HG02642 (cell line): ENCODE measurements at regions not wholly inside any gene's neighbourhood (a gene's known extent, or its start where the extent isn't known, plus 50 kb on each side); places are given as distances from the start of the nearest gene placed in this dataset.
A peak's percentile ranks its signal among the peaks of the same experiment; 100 is the strongest.
"Not testable (repeated sequence)": the region's sequence is repeated elsewhere in the genome, so short reads cannot be mapped to it uniquely, and the experiment has no call there.

Experiments
- ATAC-seq: cut with Tn5 transposase; IDR thresholded peaks from one replicate; pipeline ENCODE4 v1.9.1; 2021; ENCODE audit warnings: mild to moderate bottlenecking; ENCODE audit not compliant: unreplicated experiment, poor library complexity

DNA sequence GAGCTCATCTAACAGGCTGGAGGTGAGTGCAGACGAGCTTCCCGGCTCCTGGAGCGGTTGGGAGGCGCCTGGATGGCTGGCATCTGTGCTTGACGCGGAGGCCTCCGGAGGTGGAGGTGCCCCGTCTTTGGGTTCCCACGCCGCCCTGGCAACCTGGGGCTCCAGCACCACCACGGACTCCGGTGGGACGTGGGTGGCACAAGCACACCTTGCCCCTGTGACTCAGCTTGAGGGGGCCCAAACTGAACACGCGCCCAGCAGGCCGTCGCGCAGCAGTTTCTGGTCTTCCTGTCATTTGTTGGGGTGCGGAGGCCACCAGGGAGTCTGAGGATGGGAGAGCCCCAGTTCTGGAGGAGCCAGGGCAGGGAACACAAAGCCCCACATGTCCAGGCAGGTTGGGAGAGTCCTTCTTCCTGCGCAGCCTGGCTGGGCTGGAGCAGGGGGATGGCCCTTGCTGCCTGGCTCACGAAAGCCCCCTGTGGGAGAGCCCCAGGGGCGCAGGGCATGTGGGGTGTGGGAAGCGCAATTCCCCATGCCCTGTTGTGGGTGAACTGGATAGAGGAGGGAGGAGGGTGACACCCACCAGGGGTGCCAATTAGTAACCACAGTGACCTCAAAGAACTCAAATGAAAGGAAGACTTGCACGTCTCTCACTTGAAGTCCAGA, 1378.6 kb upstream of the DEFB115 start:
- ATAC-seq, result peak; percentile 54

DNA sequence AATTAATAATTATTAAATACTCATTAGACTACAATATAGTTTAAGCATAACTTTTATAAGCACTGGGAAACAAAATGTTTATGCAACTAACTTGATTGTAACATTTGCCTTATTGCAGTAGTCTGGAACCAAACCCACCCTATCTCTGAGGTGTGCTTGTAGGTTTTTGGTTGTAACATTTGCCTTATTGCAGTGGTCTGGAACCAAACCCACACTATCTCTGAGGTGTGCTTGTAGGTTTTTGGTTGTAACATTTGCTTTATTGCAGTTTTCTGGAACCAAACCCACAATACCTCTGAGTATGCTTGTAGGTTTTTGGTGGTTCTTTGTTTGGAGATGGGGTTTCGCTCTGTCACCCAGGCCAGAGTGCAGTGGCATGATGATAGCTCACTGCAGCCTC, 1376.4 kb upstream of the DEFB115 start:
- ATAC-seq, result not testable (repeated sequence)

DNA sequence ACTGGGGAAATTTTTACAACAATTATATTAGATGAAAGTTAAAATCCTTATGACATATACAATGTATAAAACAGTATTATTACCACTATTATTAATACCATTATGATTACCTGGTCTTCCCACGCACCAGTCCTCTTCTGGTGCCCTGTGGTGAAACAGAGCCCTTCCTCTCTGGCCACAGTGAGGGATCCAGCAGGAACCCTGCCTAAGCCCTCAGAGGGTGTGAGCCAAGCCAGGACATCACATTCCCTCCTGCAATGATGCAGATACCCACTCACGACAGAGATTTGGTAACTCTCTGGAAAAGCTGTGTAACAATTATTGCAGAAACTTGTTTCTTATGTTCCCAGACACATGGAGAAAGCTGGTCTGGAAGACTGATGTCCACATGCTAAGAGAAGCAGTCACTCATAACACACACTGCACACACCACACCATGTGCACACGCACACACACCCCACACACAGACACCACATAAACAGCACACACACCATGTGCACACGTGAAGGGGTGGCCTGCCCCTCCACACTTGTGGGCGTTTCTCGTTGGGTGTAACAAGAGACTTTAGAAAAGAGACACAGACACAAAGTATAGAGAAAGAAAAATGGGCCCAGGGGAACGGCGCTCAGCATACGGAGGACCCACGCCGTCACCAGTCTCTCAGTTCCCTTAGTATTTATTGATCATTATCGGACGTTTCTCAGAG, 1373.8 kb upstream of the DEFB115 start:
- ATAC-seq, result not testable (repeated sequence)

DNA sequence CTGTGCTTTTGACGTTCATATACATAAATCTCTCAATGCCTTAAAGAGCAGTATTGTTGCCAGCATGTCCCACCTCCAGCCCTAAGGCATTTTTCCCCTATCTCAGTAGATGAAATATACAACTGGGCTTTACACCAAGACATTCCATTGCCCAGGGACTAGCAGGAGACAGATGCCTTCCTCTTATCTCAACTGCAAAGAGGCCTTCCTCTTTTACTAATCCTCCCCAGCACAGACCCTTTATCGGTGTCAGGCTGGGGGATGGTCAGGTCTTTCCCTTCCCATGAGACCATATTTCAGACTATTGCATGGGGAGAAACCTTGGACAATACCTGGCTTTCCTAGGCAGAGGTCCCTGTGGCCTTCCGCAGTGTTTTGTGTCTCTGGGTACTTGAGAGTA, 1373.1 kb upstream of the DEFB115 start:
- ATAC-seq, result not testable (repeated sequence)

DNA sequence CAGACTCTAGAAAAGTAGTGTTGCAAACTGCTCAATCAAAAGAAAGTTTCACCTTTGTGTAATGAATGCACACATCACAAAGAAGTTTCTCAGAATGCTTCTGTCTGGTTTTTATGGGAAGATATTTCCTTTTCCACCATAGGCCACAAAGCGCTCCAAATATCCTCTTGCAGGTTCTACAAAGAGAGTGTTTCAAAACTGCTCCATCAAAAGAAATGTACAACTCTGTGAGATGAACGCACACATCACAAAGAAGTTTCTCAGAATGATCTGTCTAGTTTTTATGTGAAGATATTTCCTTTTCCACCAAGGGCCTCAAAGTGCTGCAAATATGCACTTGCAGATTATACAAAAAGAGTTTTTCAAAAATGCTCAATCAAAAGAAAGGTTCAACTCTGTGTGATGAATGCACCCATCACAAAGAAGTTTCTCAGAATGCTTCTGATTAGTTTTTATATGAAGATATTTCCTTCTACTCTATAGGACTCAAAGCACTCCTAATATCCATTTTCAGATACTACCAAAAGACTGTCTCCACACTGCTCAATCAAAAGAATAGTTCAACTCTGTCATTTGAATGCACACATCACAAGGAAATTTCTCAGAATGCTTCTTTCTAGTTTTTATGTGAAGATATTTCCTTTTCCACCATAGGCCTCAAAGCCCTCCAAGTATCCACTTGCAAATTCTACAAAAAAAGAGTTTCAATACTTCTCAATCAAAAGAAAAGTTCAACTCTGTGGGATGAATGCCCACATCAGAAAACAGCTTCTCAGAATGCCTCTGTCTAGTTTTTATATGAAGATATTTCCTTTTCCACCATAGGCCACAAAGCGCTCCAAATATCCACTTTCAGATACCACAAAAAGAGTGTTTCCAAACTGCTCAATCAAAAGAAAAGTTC, 1371.9 kb upstream of the DEFB115 start:
- not testable (repeated sequence) for ATAC-seq

DNA sequence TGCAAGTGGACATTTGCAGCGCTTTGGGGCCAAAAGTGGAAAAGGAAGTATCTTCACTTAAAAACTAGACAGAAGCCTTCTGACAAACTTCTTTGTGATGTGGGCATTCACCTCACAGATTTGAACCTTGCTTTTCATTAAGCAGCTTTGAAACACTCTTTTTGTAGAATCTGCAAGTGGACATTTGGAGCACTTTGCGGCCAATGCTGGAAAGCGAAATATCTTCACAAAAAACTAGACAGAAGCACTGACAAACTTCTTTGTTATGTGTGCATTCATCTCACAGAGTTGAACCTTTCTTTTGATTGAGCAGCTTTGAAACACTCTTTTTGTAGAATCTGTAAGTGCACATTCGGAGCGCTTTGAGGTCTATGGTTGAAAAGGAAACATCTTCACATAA, 1365.9 kb upstream of the DEFB115 start:
- not testable (repeated sequence) for ATAC-seq
